DOHH2 (cell line): ENCODE measurements at regions not wholly inside any gene's neighbourhood (a gene's known extent, or its start where the extent isn't known, plus 50 kb on each side); places are given as distances from the start of the nearest gene placed in this dataset.

Experiments used
- CTCF ChIP-seq: fragments of 200-600 bp; sonication (generic); IDR thresholded peaks from one replicate; pipeline ENCODE4 v1.5.1; 2014; ENCODE audit warnings: antibody characterized with exemption, mild to moderate bottlenecking, low read depth, low read length; ENCODE audit not compliant: poor library complexity, severe bottlenecking
- EZH2phosphoT487 ChIP-seq: fragments of 200-600 bp; sonication (generic); IDR thresholded peaks from 2 replicates; pipeline ENCODE4 v1.6.1; 2017; ENCODE audit warnings: borderline replicate concordance, mild to moderate bottlenecking, antibody characterized with exemption, low read length, moderate library complexity, mixed read lengths

- TF ChIP-seq CTCF (no peak), EZH2phosphoT487 (no peak)
Measured at GRCh38 chr1:187617776-187618175, 789.0 kb downstream of the PLA2G4A start.
